Liver (tissue), 8 donors: ENCODE measurements at regions not wholly inside any gene's neighbourhood (a gene's known extent, or its start where the extent isn't known, plus 50 kb on each side); places are given as distances from the start of the nearest gene placed in this dataset.

ENCODE experiments used
- DNase-seq: peaks from one replicate; pipeline ENCODE4 v3.0.0-alpha.2; 2017; ENCODE audit warnings: low spot score
- H3K27ac ChIP-seq, 2 donors: one replicate each; pipeline ENCODE4 v1.7.0; 2013; ENCODE audit warnings: inconsistent platforms in 2 of 2, low read length in 2 of 2, control low read depth in 1 of 2, low read depth in 1 of 2, mild to moderate bottlenecking in 1 of 2
- H3K27me3 ChIP-seq, 4 donors: one replicate each; pipeline versions ENCODE4 v1.6.1 to v1.7.0; 2013; ENCODE audit warnings: low read length in 3 of 4, inconsistent platforms in 1 of 4, mild to moderate bottlenecking in 1 of 4, moderate library complexity in 1 of 4; ENCODE audit not compliant: control insufficient read depth in 4 of 4, insufficient read depth in 4 of 4
- H3K36me3 ChIP-seq, 4 donors: one replicate each; pipeline versions ENCODE4 v1.6.1 to v1.7.0; 2013; ENCODE audit warnings: low read length in 3 of 4, mild to moderate bottlenecking in 3 of 4, low read depth in 1 of 4, moderate library complexity in 1 of 4; ENCODE audit not compliant: control insufficient read depth in 4 of 4, insufficient read depth in 3 of 4
- H3K4me1 ChIP-seq, 4 donors: one replicate each; pipeline versions ENCODE4 v1.6.1 to v1.7.0; 2013; ENCODE audit warnings: low read length in 3 of 4, mild to moderate bottlenecking in 3 of 4, moderate library complexity in 1 of 4; ENCODE audit not compliant: control insufficient read depth in 4 of 4, insufficient read depth in 4 of 4
- H3K4me3 ChIP-seq, 3 donors: one replicate each; pipeline versions ENCODE4 v1.6.1 to v1.7.0; 2013; ENCODE audit warnings: low read length in 3 of 3, control low read depth in 1 of 3, low read depth in 1 of 3, mild to moderate bottlenecking in 1 of 3
- H3K9ac ChIP-seq, 2 donors: one replicate each; pipeline ENCODE4 v1.7.0; 2013; ENCODE audit warnings: low read length in 2 of 2, mild to moderate bottlenecking in 2 of 2, moderate library complexity in 2 of 2, control low read depth in 1 of 2, low read depth in 1 of 2
- H3K9me3 ChIP-seq, 4 donors: one replicate each; pipeline versions ENCODE4 v1.6.1 to v1.7.0; 2013; ENCODE audit warnings: low read length in 3 of 4; ENCODE audit not compliant: control insufficient read depth in 4 of 4
- ATF3 ChIP-seq: IDR thresholded peaks from 2 replicates; pipeline ENCODE4 v1.6.1; 2016; ENCODE audit warnings: antibody characterized with exemption
- EGR1 ChIP-seq, 2 donors: IDR thresholded peaks; 2 replicates each; pipeline ENCODE4 v1.6.1; 2016 to 2018; ENCODE audit warnings: antibody characterized with exemption in 2 of 2, low read depth in 2 of 2
- FOXA1 ChIP-seq: IDR thresholded peaks from 2 replicates; pipeline ENCODE4 v1.6.1; 2016; ENCODE audit warnings: antibody characterized with exemption
- FOXA2 ChIP-seq: IDR thresholded peaks from 2 replicates; pipeline ENCODE4 v1.6.1; 2016; ENCODE audit warnings: antibody characterized with exemption
- GABPA ChIP-seq, 2 donors: IDR thresholded peaks in 1 of 2; conservative IDR thresholded peaks in 1 of 2; 2 replicates each; pipeline ENCODE4 v1.6.1; 2016; ENCODE audit warnings: antibody characterized with exemption in 2 of 2, mild to moderate bottlenecking in 1 of 2, moderate library complexity in 1 of 2
- HNF4A ChIP-seq, 2 donors: conservative IDR thresholded peaks; 2 replicates each; pipeline ENCODE4 v1.6.1; 2016; ENCODE audit warnings: antibody characterized with exemption in 2 of 2, mild to moderate bottlenecking in 2 of 2
- JUND ChIP-seq, 2 donors: IDR thresholded peaks; 2 replicates each; pipeline ENCODE4 v1.6.1; 2016; ENCODE audit warnings: antibody characterized with exemption in 2 of 2
- NR2F2 ChIP-seq: IDR thresholded peaks from 2 replicates; pipeline ENCODE4 v1.6.1; 2016; ENCODE audit warnings: antibody characterized with exemption
- REST ChIP-seq: IDR thresholded peaks from 2 replicates; pipeline ENCODE4 v1.6.1; 2016; ENCODE audit warnings: antibody characterized with exemption, mild to moderate bottlenecking
- RXRA ChIP-seq, 2 donors: IDR thresholded peaks; 2 replicates each; pipeline ENCODE4 v1.6.1; 2017 to 2018; ENCODE audit warnings: antibody characterized with exemption in 2 of 2, mild to moderate bottlenecking in 1 of 2
- SP1 ChIP-seq: IDR thresholded peaks from 2 replicates; pipeline ENCODE4 v1.6.1; 2018; ENCODE audit warnings: antibody characterized with exemption, mild to moderate bottlenecking
- TAF1 ChIP-seq: conservative IDR thresholded peaks from 2 replicates; pipeline ENCODE4 v1.6.1; 2016; ENCODE audit warnings: antibody characterized with exemption, mild to moderate bottlenecking
- WGBS: extraction: QIAGEN DNeasy Blood & Tissue Kit; methylation state at CpG from one replicate; pipeline ENCODE4 v1.1.7; 2013; 5-methylcytosine and 5-hydroxymethylcytosine counted together
- TF ChIP-seq, protein P1 (sequence below): IDR thresholded peaks from 2 replicates; pipeline ENCODE4 v1.6.1; 2016; ENCODE audit warnings: antibody characterized with exemption
- TF ChIP-seq, protein P2 (sequence below): IDR thresholded peaks from 2 replicates; pipeline ENCODE4 v1.6.1; 2016; ENCODE audit warnings: antibody characterized with exemption
- TF ChIP-seq, protein P3 (sequence below): fragments of 150-350 bp; IDR thresholded peaks from 2 replicates; pipeline ENCODE4 v1.5.1; 2017; ENCODE audit warnings: improper control_type of control experiment, low read depth, low read length; ENCODE audit not compliant: missing input control
- donor health status: healthy.
- donor health status: healthy.
- donor health status: healthy.
- donor health status: healthy.
- donor health status: healthy.

DNA sequence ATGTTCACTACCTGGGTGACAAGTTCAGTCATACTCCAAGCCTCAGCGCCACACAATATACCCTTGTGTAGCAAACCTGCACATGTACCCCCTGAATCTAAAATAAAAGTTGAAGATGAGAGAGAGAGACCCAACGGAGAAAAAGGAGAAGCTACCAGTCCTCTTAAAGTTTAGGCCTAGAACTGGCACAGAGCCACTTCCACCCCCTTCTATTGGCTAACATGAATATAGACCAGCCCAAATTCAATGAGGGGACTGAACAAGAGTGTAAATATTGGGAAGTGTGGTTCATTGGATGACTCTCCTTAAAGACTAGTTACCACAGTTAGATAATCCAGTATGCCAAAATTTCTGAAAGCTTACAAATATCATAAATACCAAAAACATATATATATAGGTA, 139.9 kb upstream of the ATP1B1 start:
- DNase-seq: no peak
- 93% methylated on average over 2 of the region's 2 CpGs for WGBS
- Histone ChIP-seq H3K4me3 (no peak overlapping the region), H3K4me1 (no peaks in the 10 kb centered on the region), H3K36me3 (no peaks in the 10 kb centered on the region), H3K27ac (no peak overlapping the region), H3K27me3 (no peaks in the 10 kb centered on the region), H3K9ac (no peak overlapping the region), H3K9me3 (no peaks in the 10 kb centered on the region)
- TF ChIP-seq HNF4A (conservative IDR thresholded peaks at IDR 0.05) (no peak), REST (no peak)

DNA sequence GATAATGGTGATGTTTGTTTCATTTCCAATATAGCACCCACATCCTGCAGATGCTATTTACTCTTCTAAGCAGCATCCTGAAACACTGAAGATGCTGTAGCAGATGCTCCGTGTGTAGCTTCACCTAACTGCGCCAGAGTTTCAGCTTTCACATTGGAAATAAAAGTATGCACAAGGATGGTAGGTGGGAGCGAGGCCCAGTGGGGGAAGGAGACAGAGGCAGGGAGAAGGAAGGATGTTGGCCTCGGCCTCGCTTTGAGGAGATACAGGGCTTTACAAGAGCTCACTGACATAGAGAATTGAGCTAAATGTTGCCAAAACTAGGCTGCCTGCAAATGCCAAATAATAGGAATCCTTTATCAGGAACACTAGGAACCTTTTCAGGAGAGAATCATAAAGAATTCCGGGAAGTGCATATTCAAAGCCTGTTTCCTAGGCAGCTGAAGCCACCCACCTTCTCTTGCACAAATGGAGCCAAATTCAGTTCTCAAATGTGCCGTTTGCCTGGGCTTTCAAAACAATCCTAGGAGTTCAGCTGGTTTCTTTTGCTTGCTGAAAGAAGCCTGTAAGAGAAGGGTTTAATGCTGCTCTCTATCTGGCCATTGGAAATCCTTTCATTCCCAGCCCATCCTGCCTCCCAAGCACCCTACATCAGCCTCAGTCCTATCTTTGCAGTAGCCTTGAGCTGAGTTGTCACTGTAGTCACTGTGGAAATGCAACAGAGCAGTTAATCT, 135.4 kb upstream of the ATP1B1 start:
- Histone ChIP-seq H3K4me1 (no peaks in the 10 kb centered on the region), H3K27ac (no peak overlapping the region), H3K36me3 (no peaks in the 10 kb centered on the region), H3K27me3 (no peaks in the 10 kb centered on the region), H3K9me3 (no peaks in the 10 kb centered on the region), H3K4me3 (no peak overlapping the region), H3K9ac (no peak overlapping the region)
- DNase-seq: no peak
- no peak for TF ChIP-seq GABPA (IDR thresholded peaks at IDR 0.05 in 1 of 2, conservative IDR thresholded peaks at IDR 0.05 in 1 of 2)
- no peak for TF ChIP-seq FOXA1
- TF ChIP-seq ATF3: no peak
- TF ChIP-seq HNF4A (conservative IDR thresholded peaks at IDR 0.05): no peak
- TF ChIP-seq RXRA (IDR thresholded peaks at IDR 0.05): no peak
- no peak for TF ChIP-seq TAF1
- TF ChIP-seq EGR1 (IDR thresholded peaks at IDR 0.05; ENCODE audit: low read depth in 2 of 2): no peak
- TF ChIP-seq SP1: no peak
- no peak for TF ChIP-seq JUND (IDR thresholded peaks at IDR 0.05)
- no peak for TF ChIP-seq NR2F2
- WGBS: 85% methylated on average over 7 of the region's 7 CpGs

- Histone ChIP-seq H3K9ac (no peak overlapping the region), H3K27me3 (no peaks in the 10 kb centered on the region), H3K27ac (no peak overlapping the region), H3K36me3 (no peaks in the 10 kb centered on the region), H3K4me1 (no peaks in the 10 kb centered on the region), H3K4me3 (no peak overlapping the region), H3K9me3 (no peaks in the 10 kb centered on the region)
- DNase-seq: no peak
- WGBS: 83% methylated on average over 4 of the region's 4 CpGs
- TF ChIP-seq, protein P1, sequence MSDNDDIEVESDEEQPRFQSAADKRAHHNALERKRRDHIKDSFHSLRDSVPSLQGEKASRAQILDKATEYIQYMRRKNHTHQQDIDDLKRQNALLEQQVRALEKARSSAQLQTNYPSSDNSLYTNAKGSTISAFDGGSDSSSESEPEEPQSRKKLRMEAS: no peak
- TF ChIP-seq ATF3 (no peak), RXRA (IDR thresholded peaks at IDR 0.05) (no peak), FOXA1 (no peak), FOXA2 (no peak), REST (no peak), GABPA (IDR thresholded peaks at IDR 0.05 in 1 of 2, conservative IDR thresholded peaks at IDR 0.05 in 1 of 2) (no peak), HNF4A (conservative IDR thresholded peaks at IDR 0.05) (no peak)
- TF ChIP-seq, protein P2, sequence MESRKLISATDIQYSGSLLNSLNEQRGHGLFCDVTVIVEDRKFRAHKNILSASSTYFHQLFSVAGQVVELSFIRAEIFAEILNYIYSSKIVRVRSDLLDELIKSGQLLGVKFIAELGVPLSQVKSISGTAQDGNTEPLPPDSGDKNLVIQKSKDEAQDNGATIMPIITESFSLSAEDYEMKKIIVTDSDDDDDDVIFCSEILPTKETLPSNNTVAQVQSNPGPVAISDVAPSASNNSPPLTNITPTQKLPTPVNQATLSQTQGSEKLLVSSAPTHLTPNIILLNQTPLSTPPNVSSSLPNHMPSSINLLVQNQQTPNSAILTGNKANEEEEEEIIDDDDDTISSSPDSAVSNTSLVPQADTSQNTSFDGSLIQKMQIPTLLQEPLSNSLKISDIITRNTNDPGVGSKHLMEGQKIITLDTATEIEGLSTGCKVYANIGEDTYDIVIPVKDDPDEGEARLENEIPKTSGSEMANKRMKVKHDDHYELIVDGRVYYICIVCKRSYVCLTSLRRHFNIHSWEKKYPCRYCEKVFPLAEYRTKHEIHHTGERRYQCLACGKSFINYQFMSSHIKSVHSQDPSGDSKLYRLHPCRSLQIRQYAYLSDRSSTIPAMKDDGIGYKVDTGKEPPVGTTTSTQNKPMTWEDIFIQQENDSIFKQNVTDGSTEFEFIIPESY: no peak
- TF ChIP-seq, protein P3, sequence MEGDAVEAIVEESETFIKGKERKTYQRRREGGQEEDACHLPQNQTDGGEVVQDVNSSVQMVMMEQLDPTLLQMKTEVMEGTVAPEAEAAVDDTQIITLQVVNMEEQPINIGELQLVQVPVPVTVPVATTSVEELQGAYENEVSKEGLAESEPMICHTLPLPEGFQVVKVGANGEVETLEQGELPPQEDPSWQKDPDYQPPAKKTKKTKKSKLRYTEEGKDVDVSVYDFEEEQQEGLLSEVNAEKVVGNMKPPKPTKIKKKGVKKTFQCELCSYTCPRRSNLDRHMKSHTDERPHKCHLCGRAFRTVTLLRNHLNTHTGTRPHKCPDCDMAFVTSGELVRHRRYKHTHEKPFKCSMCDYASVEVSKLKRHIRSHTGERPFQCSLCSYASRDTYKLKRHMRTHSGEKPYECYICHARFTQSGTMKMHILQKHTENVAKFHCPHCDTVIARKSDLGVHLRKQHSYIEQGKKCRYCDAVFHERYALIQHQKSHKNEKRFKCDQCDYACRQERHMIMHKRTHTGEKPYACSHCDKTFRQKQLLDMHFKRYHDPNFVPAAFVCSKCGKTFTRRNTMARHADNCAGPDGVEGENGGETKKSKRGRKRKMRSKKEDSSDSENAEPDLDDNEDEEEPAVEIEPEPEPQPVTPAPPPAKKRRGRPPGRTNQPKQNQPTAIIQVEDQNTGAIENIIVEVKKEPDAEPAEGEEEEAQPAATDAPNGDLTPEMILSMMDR: no peak
Measured at GRCh38 chr1:168972225-168972624, 134.3 kb upstream of the ATP1B1 start.
